ENCODE measurements at regions not wholly inside any gene's neighbourhood (a gene's known extent, or its start where the extent isn't known, plus 50 kb on each side); places are given as distances from the start of the nearest gene placed in this dataset.

- no peak for TF ChIP-seq RBAK (CRISPR knock-in tag; IDR thresholded peaks at IDR 0.05)
- TF ChIP-seq ZNF263 (CRISPR knock-in tag; IDR thresholded peaks at IDR 0.05), result no peak
- TF ChIP-seq CTCF (CRISPR knock-in tag; IDR thresholded peaks at IDR 0.05), result no peak
- no peak for TF ChIP-seq ZNF143 (CRISPR knock-in tag; IDR thresholded peaks at IDR 0.05)
- no peak for TF ChIP-seq E2F1 (CRISPR knock-in tag; IDR thresholded peaks at IDR 0.05)
- no peak for TF ChIP-seq ZNF232 (CRISPR knock-in tag; IDR thresholded peaks at IDR 0.05; ENCODE audit: borderline replicate concordance)
- no peak for TF ChIP-seq TMF1 (CRISPR knock-in tag; IDR thresholded peaks at IDR 0.05; ENCODE audit: low read depth)
- no peak for TF ChIP-seq LBX2 (CRISPR knock-in tag; IDR thresholded peaks at IDR 0.05; ENCODE audit: borderline replicate concordance)
Observed at GRCh38 chr6:121536345-121536744, 100.9 kb downstream of the GJA1 start.
